Activated CD4-positive, alpha-beta T cell treated with anti-CD3 and anti-CD28 coated beads, Interleukin-2, amount 50 U/mL, for 48 hours (primary cell): ENCODE measurements at regions not wholly inside any gene's neighbourhood (a gene's known extent, or its start where the extent isn't known, plus 50 kb on each side); places are given as distances from the start of the nearest gene placed in this dataset.

Experiments used
- DNase-seq, 2 experiments: peaks; one replicate each; pipeline ENCODE4 v3.0.0-alpha.2; 2020

- DNase-seq = no peak
These were observed 443.1 kb downstream of the CCDC85A start for GRCh38 chr2:56626927-56627326.

GRCh38 chr2:56630286-56630685, 446.5 kb downstream of the CCDC85A start:
- DNase-seq = no peak

- DNase-seq = no peak
These were observed 464.2 kb downstream of the CCDC85A start for GRCh38 chr2:56647997-56648396.

GRCh38 chr2:56648802-56649201, 465.0 kb downstream of the CCDC85A start:
- DNase-seq = no peak

- no peak for DNase-seq
These were observed 471.1 kb downstream of the CCDC85A start for GRCh38 chr2:56654936-56655335.

- no peak for DNase-seq
These were observed 473.0 kb downstream of the CCDC85A start for GRCh38 chr2:56656826-56657225.

GRCh38 chr2:56666777-56667176, 483.0 kb downstream of the CCDC85A start:
- DNase-seq = no peak

GRCh38 chr2:56671973-56672569, 488.3 kb downstream of the CCDC85A start:
- DNase-seq = no peak

GRCh38 chr2:56674084-56674483, 490.3 kb downstream of the CCDC85A start:
- DNase-seq = no peak

GRCh38 chr2:56676966-56677365, 493.2 kb downstream of the CCDC85A start:
- DNase-seq = no peak

GRCh38 chr2:56680971-56681631, 497.3 kb downstream of the CCDC85A start:
- no peak for DNase-seq

- no peak for DNase-seq
These were observed 498.0 kb downstream of the CCDC85A start for GRCh38 chr2:56681659-56682396.

GRCh38 chr2:56682397-56682760, 498.6 kb downstream of the CCDC85A start:
- DNase-seq = no peak

- no peak for DNase-seq
These were observed 500.5 kb downstream of the CCDC85A start for GRCh38 chr2:56684327-56684726.

GRCh38 chr2:56685205-56685604, 501.4 kb downstream of the CCDC85A start:
- DNase-seq = no peak

- no peak for DNase-seq
These were observed 503.4 kb downstream of the CCDC85A start for GRCh38 chr2:56687169-56687568.

GRCh38 chr2:56688661-56689060, 504.9 kb downstream of the CCDC85A start:
- no peak for DNase-seq

GRCh38 chr2:56693501-56693900, 509.7 kb downstream of the CCDC85A start:
- no peak for DNase-seq

- no peak for DNase-seq
These were observed 519.2 kb downstream of the CCDC85A start for GRCh38 chr2:56703001-56703400.

- no peak for DNase-seq
These were observed 521.9 kb downstream of the CCDC85A start for GRCh38 chr2:56705713-56706112.

- no peak for DNase-seq
These were observed 523.4 kb downstream of the CCDC85A start for GRCh38 chr2:56707218-56707617.

- DNase-seq = no peak
These were observed 523.9 kb downstream of the CCDC85A start for GRCh38 chr2:56707650-56708049.

- no peak for DNase-seq
These were observed 525.4 kb downstream of the CCDC85A start for GRCh38 chr2:56709181-56709580.

- DNase-seq = no peak
These were observed 529.4 kb downstream of the CCDC85A start for GRCh38 chr2:56713161-56713676.
